NCI-H2029 (cell line): ENCODE measurements at regions not wholly inside any gene's neighbourhood (a gene's known extent, or its start where the extent isn't known, plus 50 kb on each side); places are given as distances from the start of the nearest gene placed in this dataset.

Experiments
- DNase-seq: peaks from one replicate; lab custom pipeline; 2025; lab: John Stamatoyannopoulos, UW

DNA sequence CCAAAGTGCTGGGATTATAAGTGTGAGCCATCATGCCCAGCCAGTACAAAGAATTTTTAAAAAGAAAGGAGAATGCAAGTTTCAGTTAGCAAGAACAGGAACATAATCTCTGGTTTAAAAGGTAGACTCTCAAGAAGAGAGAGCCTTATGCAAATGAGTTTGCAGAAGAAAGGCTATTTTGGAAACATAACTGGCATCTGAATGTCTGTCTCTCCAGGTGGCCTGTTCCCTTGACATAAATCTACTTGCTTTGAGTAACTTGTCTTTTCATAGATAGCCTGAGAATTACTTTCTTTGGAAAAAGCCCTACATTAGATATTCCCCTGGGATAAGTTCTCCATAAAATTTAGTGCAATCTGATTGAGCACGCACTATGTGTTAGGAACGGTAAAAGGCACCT is 109.6 kb downstream of the ICOS start:
- DNase-seq = no peak

DNA sequence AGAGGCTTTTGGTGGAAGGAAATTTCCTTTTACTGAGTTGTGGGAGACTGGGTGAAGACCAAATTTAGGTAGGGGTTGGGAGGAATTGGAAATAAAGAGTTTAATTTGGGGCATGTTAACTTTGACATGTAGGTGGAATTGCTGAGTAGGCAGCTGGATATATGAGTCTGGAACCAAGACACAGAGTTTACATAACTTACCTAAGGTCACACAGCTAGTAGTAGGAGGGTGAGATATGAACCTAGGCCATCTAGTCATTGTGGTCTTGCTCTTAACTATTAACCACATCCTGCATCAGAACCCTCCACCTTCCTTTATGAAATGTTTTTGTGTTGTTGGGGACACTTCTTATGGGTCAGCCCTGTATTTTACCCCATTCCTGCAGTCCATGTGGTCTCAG is 113.1 kb downstream of the ICOS start:
- DNase-seq = no peak

DNA sequence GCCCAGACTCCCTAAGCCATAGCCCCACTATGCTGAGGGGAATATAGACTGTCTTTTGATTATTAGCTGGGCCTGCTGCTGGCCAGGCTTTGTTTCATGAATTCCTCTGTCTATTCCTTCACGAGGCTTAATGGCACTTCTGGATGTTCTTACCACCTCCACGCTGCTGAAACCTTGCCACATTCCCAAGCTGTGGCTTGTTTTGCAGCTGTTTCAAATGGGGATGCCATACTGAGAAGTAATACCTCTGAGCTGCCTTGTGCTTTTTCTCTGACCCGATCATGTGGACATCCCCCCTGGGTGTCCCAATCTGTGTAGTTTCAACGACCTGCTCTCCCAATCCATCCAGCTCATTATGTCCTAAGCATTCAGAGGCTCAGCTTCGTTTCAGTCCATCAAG is 114.1 kb downstream of the ICOS start:
- no peak for DNase-seq

DNA sequence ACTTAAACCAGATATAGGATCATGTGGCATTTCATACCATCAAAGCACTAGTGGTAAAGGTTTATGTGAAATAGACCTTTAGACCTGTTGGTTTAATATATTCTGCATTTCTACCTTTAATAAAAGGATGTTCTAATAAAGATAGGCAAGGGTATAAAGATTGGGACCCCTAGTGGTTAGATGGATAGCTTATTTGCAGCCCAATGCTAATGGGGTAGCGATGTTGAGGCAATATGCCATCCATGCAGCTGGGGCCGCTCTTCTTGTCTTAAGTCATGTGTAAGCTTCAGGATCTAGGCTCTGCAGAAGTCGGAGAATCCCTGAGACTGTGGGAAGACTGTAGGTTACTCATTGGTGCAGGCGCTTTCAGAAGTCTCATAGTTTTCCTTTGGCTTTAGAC is 114.9 kb downstream of the ICOS start:
- no peak for DNase-seq

DNA sequence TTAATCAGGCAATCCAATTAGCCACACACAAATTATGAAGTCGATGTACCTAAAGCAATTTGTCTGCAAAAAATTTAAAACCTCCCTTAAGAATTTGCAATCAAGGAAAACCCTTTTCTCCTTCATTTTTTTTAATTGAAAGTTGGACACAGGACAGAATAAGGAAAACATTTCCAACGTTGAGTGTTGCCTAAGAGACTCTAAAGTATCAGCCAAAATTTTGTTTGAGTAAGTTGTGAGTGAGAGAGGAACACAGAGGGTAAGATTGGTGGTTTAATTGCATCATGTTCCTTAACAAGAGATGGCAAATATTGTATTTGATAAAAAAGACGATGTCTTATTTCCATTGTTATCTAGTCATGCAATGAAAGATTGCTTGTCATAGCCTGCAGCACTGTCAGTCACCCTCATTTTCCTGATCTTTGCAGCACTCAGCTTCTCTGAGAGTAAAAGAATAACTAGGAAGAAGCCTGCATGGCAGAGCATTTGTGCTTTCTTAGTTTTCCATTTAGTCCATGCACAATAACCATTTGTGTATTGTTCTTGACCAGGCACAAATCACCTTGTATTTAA is 115.5 kb downstream of the ICOS start:
- DNase-seq = no peak

DNA sequence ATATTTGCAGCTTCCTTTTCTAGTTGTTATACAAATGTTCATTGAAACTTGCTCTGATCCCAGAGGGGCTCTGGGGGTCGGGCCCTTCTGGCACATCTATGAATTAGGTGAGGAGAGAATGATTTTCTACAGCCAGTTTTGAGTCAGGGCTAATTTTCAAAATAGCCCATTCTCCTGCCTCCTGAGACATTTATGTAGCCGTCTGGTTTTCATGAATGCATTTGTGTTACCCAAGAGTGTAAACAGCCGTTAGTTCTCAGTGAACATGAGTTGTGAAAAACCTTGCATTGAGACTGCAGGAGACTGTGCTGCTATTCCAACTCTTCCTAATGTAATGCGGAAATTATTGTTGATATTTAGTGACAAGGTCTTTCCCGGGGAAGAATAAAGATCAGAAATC is 122.5 kb downstream of the ICOS start:
- no peak for DNase-seq

DNA sequence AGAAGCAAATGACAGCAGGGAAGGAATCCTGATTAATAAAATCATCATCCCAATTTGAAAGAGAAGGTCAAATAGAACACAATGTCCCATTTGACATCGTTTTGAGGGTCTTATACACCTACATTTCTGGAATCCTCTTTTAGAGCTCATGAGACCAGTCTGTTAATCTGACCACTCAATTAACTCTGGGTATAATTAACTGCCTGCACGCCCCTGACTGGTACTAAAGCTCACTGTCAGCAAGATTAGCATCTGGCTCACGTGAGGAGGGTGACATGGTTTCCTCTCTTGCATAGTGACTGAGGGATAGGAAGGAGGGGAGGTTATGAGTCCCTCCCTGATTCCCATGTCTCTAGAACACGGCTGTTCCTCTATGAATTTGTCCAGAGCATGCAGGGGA is 124.3 kb downstream of the ICOS start:
- DNase-seq = no peak

DNA sequence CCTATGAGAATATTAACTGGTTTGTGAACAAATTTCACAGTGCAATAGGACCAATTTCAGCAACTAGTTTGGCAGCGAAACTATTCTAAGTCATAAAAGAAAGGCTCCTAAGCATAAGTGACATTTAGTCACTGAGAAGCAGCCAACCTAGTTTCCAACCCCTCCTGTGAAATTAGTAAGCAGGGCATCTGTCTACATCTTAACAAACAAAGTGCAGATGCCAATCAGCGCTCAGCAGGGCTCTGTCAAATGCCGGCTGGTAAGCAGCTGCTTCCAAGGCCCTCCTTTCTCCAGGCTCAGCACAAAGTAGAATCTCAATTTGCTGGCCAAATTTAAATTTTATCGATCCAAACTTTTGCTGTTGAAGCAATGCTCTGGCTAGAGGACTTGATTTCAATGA is 124.7 kb downstream of the ICOS start:
- DNase-seq = no peak

DNA sequence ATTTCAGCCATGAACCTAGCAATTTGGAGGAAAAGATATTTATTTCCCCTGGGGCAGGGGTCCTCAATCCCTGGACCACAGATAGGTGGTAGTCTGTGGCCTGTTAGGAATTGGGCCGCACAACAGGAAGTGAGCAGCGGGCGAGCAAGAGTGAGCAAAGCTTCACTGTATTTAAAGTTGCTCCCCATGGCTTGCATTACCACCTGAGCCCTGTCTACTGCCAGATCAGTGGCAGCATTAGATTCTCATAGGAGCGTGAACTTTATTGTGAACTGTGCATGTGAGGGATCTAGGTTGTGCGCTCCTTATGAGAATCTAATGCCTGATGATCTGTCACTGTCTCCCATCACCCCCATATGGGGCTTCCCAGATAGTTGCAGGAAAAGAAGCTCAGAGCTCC is 127.6 kb downstream of the ICOS start:
- no peak for DNase-seq

DNA sequence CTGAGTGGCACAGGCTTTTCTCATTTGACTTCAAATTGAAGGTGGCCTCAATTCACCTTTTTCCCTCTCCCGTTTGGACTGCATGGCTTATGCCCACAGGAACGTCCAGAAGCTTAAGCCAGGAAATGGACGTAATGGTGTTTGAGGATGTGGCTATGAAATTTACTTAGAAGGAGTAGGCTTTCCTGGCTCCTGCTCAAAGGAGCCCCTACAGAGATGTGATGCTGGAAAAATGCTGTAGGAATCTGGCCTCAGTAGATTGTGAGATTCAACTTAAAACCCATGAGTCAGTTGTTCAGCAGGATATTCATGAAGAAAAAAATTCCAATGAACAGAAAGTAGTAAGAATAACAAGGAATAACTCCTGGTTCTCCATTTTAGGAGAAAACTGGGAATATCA is 129.0 kb downstream of the ICOS start:
- no peak for DNase-seq

DNA sequence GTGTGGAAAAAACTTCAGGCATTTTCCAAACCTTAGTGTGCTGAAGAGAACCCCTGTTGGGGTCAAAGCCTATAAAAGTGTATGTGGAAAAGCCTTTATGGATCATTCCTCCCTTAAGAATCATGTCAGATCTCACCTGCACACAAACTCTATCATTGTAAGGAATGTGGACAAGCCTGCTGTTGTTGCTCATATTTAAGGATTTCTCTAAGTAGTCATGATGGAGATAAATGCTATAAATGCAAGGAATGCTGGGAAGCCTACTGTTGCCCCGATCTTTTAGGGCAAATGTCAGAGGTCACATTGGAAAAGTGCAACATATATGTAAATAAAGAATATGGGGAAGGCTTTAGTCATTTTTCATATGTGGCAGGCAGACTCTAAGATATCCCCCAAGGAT is 129.5 kb downstream of the ICOS start:
- DNase-seq = no peak

DNA sequence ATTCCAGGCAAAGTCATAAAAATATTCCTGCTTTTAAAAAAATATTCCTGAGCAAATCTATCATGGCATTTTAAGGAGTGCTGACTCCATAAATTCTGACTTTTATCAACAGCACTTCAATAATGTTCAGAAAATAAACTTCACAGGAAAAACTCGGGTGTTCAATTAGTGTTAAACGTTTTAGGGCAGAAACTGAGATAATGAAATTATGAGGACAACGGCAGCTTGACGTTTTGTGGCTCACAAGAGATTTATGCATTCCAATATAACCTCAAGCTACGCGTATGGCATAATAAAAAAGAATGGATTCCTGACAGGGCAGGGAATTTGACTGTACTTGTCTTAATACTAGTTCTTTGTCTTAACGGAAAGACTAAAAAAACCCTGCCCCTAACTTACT is 133.2 kb downstream of the ICOS start:
- DNase-seq = no peak

DNA sequence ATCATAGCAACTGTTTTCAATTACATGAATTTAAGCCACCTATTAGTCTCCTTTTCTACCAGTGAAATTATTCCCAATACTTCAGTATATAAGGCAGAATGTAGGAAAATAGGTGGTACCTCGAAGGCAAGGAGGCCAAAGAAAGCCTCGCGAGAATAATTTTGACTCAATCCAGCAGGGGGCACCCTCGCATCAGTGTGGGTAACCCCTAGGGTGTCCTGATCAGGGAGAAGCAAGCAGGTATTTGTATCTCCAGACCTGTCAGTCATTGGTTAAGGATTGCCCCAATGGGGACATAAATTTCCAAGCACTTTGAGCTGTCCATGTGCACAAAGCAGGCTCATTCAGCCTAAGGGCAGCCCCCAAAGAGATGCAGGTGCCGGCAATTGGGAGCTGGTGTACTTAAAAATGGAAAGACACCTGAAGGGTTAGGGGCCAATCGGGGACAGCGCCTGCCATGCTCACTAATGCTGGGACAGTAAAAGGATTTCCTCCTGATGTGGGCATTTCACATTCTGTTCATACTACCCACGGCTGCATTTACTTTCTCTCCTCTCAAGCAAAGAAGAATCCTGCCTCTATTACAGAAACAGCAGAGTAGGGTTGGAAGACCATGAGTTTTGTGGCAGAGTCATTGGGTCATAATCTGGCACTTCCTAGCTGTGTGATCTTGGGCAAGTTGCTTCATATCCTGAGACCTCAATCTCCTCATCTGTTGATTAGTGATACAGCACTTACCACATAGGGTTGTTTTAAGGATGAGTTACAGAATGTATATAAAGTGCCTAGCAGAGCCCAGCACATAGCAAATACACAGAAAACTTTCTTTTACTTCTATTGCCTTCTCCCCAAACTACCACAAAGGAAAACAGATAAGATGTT is 136.1 kb downstream of the ICOS start:
- no peak for DNase-seq

DNA sequence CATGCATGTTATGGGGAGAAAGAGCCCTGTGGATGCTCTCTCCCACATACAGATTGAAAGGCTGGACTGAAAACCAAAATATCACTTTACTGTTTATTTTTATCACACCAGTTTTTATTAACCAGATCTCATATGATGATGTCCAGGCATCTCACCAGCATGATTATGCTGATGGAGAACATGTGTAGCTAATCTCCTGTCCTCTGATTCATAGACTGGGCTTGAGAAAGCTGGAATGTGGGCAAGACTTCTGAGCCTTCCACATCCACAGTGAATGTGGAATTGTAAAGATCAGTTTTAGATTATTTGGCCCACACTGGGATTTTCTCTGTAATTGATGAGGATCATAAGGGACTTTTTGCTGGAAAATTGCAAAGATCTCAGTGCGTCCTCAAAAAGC is 137.9 kb downstream of the ICOS start:
- DNase-seq = no peak

DNA sequence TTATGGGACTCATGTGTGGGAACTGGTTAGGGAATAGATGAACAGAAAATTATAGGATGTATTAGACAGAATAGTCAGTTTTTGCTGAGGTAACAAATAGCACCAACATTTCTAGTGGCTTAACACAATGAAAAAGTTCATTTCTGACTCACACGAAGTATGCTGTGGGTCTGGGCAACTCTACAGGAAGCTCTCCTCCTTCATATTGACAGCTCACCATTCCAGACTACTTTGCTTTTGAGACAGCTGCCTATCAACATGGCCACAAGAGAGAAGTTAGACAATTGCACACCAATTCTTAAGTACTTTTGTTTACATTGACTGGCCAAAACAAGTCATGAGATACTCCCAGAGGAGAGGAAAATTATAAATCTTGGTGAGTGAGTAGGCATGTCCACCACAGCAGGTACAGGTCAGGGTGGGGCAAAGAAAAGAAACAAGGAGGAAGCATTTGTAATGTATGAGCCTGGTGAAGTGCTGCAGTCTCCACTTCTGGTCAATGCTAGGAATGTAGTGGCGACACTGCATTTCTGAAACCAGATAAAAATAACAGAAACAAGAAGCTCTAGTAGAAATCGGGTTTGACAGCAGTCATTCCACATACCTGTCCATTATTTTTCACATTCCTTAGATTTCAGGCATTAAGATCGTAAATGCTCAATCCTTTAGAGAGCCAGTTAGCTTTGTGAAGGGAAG is 141.6 kb downstream of the ICOS start:
- DNase-seq = no peak

DNA sequence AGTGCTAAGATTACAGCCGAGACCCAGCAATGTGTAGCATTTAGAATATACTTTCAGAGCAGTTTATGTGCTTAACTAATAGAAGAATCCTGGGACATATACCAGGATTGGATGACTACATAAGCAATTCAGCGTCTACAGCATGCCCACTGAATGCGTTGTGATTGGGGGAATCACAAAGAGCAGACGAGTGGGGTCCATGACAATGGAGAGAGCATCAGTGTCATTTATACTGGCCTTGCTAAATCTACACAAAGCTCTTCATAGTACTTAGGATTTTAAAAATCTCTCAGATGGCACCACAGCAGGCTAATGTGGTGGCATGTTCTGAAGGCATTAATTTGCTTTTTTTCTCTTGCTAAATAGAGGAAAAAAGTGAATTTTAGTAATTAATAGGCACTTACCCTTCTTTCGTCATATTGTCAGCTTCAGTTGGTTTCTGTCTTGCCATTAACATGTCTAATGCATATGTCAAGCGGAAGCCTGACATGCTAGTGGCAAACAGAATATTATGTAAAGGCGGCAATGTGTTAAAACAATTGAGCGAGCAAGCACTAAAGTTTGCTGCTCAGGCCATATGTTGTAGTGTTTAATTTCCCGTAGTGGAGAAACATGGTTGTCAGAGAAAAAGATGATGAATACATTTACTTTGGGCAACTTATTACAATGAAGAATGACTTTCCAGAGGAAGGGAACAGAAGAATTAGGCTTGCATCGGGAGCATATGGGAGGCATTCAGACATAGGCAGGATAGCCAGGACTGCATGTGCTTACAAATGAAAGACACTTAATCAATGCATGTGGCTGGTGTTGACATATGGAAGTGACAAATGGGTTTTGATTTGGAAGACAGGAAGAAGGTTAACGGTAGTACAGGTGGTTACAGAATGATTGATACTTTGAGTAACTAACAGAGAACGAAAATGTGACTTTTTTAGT is 145.2 kb downstream of the ICOS start:
- DNase-seq = no peak

DNA sequence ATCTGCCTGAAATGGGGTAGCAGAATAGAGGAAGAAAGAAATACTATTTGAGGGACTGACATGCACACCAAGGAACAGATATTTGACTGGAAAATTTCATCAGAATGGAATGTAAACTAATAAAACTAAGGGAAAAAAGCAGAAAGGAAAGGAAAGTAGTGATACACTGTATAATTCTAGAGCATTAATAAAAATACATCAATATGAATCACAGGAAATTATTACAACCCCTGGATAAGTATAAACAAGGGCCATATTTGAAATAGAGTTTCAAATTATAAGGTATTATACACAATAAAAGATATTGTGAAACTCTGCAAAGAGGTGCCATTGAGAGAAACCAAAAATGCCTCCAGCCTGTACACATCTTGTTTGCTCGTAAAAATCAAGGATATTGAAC is 149.6 kb downstream of the ICOS start:
- DNase-seq = no peak

DNA sequence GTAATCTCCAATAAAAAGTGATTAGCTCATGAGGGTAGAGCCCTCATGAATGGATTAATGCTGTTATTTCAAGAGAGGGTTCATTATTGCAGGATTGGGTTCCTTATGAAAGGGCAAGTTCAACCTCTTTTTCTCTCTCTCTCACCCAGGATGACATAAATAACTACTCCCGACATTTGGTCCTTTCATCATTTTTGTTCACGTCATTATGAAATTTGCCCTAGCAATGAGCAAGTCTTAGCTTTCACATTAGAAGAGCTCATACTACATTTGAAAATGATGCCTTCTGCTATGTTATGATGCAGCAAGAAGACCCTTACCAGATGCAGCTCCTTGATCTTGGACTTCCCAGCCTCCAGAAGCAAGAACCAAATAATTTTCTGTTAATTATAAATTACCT is 152.5 kb downstream of the ICOS start:
- DNase-seq = no peak

DNA sequence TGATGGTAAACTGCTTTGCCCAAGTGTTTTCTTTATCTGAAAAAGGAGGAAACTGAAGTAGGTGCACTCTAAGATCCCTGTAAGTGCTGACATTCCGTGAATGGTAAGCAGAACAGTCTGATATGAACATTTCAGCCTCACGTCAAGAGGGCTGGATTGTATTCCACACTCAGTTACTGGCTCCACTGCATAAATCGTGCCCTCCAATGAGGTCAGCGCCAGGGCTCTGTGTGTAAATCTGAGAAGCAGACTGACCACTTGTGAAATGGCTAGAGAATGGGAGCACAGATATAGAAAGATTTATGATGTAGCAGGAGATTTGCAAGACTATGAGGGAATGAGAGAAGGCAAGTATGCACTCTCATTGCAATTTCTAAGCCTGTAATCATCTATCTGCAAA is 153.0 kb downstream of the ICOS start:
- DNase-seq = no peak

DNA sequence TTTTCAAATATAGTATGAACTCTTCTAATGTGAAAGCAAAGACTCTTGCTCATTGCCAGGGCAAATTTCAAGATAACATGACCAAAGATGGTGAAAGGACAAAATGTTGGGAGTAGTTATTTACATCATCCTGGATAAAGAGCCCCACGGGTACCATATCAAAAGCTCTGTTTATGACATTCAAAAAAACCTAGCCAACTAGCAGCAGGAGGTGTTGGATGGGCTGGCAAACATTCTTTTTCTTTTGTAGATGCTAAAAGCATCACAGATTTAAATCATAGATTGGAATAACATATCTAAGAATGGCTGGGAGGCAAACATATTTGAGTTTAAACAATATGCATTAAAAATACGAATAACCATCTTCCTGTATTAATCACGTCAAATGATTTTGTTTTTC is 153.5 kb downstream of the ICOS start:
- DNase-seq = no peak

DNA sequence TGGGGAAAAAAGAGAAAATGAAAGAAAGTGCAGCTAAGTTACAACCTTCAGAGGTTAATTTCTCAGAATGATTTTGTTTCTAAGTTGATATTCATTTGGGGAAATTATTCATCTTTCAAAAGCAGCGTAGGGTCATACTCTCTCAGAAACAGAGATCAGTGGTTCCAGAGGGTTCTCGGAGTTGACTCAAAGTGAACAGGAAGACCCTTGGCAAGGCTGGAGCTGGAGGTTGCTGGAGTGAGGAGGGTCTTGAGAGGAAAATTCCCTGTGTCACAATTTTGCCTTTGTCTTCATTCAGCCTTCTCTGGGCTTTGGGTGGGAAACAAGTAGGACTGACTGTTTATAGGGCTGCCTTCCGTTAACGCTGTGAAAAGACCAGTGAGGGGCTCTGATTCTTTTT is 168.2 kb downstream of the ICOS start:
- DNase-seq = no peak

DNA sequence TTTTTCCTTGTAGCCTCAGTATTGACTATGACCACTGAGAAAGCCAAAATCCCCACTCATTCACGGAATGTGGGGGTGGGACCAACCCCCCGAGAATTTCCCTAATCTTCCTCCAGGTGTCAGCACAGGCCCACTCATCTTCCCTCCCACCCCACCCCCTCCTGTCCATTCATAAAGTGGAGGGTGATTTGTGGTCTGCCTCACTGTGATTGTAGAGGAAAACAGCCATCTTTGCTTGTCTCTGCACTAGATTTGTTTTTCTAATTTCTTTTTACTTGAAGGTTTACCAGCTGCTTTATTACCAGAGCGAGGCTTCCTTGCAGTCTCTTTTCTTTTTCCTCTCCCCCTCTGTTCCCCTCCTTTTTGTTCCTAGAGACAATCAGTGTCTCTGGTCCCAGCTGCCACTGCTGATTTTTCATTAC is 171.8 kb downstream of the ICOS start:
- no peak for DNase-seq
